OCI-LY3 (cell line): ENCODE measurements at regions not wholly inside any gene's neighbourhood (a gene's known extent, or its start where the extent isn't known, plus 50 kb on each side); places are given as distances from the start of the nearest gene placed in this dataset.

Experiments used
- H2AFZ ChIP-seq: fragments of 200-600, 300-600 bp; shearing (Covaris generic); 2 replicates; pipeline ENCODE4 v1.6.0; 2014; ENCODE audit warnings: antibody characterized with exemption, low read depth, low read length
- H3K27ac ChIP-seq: fragments of 200-600, 300-600 bp; sonication (generic); 2 replicates; pipeline ENCODE4 v1.5.1; 2014; ENCODE audit warnings: mild to moderate bottlenecking, low read length, moderate library complexity, mixed read lengths
- H3K27me3 ChIP-seq: fragments of 200-600, 300-600 bp; sonication (generic); 2 replicates; pipeline ENCODE4 v1.6.1; 2014; ENCODE audit warnings: low read depth, low read length, mixed read lengths
- H3K36me3 ChIP-seq: fragments of 200-600, 300-600 bp; sonication (generic); replicated peaks from 2 replicates; pipeline ENCODE3; 2014; ENCODE audit warnings: low read depth, low read length, mixed read lengths
- H3K4me1 ChIP-seq: fragments of 300-600, 200-600 bp; sonication (generic); 2 replicates; pipeline ENCODE4 v1.6.1; 2014; ENCODE audit warnings: low read length, mixed read lengths
- H3K4me2 ChIP-seq: fragments of 200-600, 300-600 bp; sonication (generic); 2 replicates; pipeline ENCODE4 v1.6.1; 2014; ENCODE audit warnings: low read length, mixed read lengths
- H3K4me3 ChIP-seq: fragments of 300-600, 200-600 bp; sonication (generic); 2 replicates; pipeline ENCODE4 v1.5.1; 2014; ENCODE audit warnings: antibody characterized with exemption, mild to moderate bottlenecking, low read length, moderate library complexity
- H3K79me2 ChIP-seq: fragments of 300-600, 200-600 bp; shearing (Covaris generic); 2 replicates; pipeline ENCODE4 v1.6.1; 2014; ENCODE audit warnings: mild to moderate bottlenecking, low read length, mixed read lengths
- H3K9ac ChIP-seq: fragments of 300-600, 200-600 bp; shearing (Covaris generic); 2 replicates; pipeline ENCODE4 v1.6.0; 2014; ENCODE audit warnings: mild to moderate bottlenecking, low read length, moderate library complexity
- H3K9me3 ChIP-seq: fragments of 200-600, 300-600 bp; shearing (Covaris generic); 2 replicates; pipeline ENCODE4 v1.6.1; 2014; ENCODE audit warnings: low read length, mixed read lengths; ENCODE audit not compliant: insufficient read depth
- H4K20me1 ChIP-seq: fragments of 200-600, 300-600 bp; sonication (generic); 2 replicates; pipeline ENCODE4 v1.6.1; 2016; ENCODE audit warnings: low read length, mixed read lengths; ENCODE audit not compliant: insufficient read depth
- EZH2phosphoT487 ChIP-seq: fragments of 200-600 bp; shearing (Covaris generic); IDR thresholded peaks from 2 replicates; pipeline ENCODE4 v1.6.1; 2018; ENCODE audit warnings: antibody characterized with exemption, mixed run types, low read depth
- TF ChIP-seq, protein P1 (sequence below): fragments of 200-600, 300-600 bp; sonication (generic); IDR thresholded peaks from 2 replicates; pipeline ENCODE4 v1.5.1; 2014; ENCODE audit warnings: antibody characterized with exemption, low read length, low read depth

GRCh38 chr20:41750137-41750536, 132.0 kb upstream of the CHD6 start:
- Histone ChIP-seq H3K79me2 (no peaks in the 10 kb centered on the region), H2AFZ (no peak overlapping the region), H3K4me2 (no peak overlapping the region), H3K36me3 (no peaks in the 10 kb centered on the region), H3K27me3 (peaks cover 24% of the 10 kb centered on the region; the same call in 1 of the 2 replicates), H3K27ac (no peak overlapping the region), H3K9me3 (peaks cover 4% of the 10 kb centered on the region; the same call in 1 of the 2 replicates), H3K9ac (no peak overlapping the region), H3K4me1 (no peaks in the 10 kb centered on the region; the same call in 1 of the 2 replicates), H4K20me1 (no peaks in the 10 kb centered on the region), H3K4me3 (no peak overlapping the region)
- no peak for TF ChIP-seq EZH2phosphoT487
- TF ChIP-seq, protein P1, sequence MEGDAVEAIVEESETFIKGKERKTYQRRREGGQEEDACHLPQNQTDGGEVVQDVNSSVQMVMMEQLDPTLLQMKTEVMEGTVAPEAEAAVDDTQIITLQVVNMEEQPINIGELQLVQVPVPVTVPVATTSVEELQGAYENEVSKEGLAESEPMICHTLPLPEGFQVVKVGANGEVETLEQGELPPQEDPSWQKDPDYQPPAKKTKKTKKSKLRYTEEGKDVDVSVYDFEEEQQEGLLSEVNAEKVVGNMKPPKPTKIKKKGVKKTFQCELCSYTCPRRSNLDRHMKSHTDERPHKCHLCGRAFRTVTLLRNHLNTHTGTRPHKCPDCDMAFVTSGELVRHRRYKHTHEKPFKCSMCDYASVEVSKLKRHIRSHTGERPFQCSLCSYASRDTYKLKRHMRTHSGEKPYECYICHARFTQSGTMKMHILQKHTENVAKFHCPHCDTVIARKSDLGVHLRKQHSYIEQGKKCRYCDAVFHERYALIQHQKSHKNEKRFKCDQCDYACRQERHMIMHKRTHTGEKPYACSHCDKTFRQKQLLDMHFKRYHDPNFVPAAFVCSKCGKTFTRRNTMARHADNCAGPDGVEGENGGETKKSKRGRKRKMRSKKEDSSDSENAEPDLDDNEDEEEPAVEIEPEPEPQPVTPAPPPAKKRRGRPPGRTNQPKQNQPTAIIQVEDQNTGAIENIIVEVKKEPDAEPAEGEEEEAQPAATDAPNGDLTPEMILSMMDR = no peak

DNA sequence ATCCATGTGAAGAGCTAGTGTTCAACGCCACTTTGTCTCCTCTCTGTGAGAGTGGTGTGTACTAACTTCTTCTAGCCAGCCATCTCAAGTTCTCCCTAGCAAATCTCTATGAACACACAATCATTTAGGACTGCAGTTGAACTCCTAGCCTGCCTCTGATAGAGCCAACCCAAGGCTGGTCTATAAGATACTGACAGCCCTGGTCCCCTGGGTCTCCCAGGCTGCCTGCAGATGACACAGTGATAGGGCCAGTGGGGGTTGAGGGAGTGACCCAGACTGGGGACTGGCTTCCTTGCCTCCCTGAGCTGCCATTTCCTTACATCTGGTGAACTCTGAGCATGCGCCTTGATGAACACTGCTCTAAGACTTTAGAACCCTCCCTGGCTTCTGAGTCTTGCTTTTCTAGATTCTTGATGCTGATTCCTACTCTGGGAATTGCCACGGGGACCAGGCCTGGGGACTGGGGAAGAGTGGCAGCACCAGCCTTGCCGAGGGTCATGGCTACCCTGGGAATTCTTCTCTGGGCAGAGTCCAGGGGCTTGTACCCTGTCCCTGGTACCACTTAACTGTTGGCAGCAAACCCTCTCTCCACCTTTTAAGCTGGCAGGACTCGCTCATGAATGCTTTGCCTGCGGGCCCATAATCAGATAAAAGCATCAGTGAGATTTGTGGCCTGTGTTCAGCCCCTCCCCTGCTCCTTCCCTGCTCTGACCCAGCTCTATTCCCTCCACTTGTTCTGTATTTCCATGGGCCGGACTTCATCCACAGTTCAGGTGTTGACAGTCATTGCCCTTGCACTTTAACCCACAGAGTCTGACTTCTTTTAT, 130.8 kb upstream of the CHD6 start:
- Histone ChIP-seq H3K27me3 (peaks cover 22% of the 10 kb centered on the region; the same call in 1 of the 2 replicates), H2AFZ (no peak overlapping the region), H3K4me2 (no peak overlapping the region), H3K9me3 (peaks cover 7% of the 10 kb centered on the region; the same call in 1 of the 2 replicates), H3K9ac (no peak overlapping the region), H3K4me1 (peaks cover 10% of the 10 kb centered on the region), H3K27ac (no peak overlapping the region), H3K36me3 (no peaks in the 10 kb centered on the region), H3K79me2 (no peaks in the 10 kb centered on the region), H3K4me3 (no peak overlapping the region), H4K20me1 (no peaks in the 10 kb centered on the region)
- TF ChIP-seq EZH2phosphoT487 = no peak

DNA sequence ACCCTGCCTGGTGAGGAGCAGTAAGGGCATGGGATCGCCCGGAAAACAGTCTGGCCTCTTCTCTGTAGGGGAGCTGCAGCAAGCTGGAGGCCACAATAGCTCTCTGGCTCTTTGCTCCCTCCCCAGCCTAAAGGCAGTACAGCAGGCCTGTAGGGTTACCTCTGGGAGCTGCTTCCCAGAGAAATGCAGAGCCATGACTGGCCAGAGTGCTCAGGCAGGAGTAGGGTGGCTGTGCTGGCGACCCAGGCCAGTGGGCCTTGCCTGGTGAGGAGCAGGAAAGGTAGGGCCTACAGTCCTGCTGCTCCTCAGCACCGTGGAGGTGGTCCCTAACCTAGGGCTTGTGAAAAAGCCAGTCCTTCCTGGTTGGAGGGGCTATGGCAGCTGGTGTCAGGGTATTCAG, 129.9 kb upstream of the CHD6 start:
- Histone ChIP-seq H3K9ac (no peak overlapping the region), H3K4me2 (no peak overlapping the region), H3K4me3 (no peak overlapping the region), H3K27ac (no peak overlapping the region), H2AFZ (no peak overlapping the region), H3K4me1 (peaks cover 20% of the 10 kb centered on the region), H3K9me3 (peaks cover 11% of the 10 kb centered on the region; the same call in 1 of the 2 replicates), H4K20me1 (no peaks in the 10 kb centered on the region), H3K27me3 (peaks cover 16% of the 10 kb centered on the region; the same call in 1 of the 2 replicates), H3K36me3 (no peaks in the 10 kb centered on the region), H3K79me2 (no peaks in the 10 kb centered on the region)
- TF ChIP-seq, protein P1 = no peak
- no peak for TF ChIP-seq EZH2phosphoT487

GRCh38 chr20:41747226-41747625, 129.0 kb upstream of the CHD6 start:
- no peak overlapping the region for H3K4me2 ChIP-seq
- H3K9ac ChIP-seq = no peak overlapping the region
- no peak overlapping the region for H3K4me3 ChIP-seq
- peaks cover 28% of the 10 kb centered on the region for H3K4me1 ChIP-seq
- peaks cover 12% of the 10 kb centered on the region; the same call in 1 of the 2 replicates for H3K27me3 ChIP-seq
- H3K9me3 ChIP-seq = peaks cover 12% of the 10 kb centered on the region; the same call in 1 of the 2 replicates
- H3K27ac ChIP-seq = no peak overlapping the region
- no peaks in the 10 kb centered on the region for H3K79me2 ChIP-seq
- H3K36me3 ChIP-seq = no peaks in the 10 kb centered on the region
- no peak overlapping the region for H2AFZ ChIP-seq
- no peak for TF ChIP-seq EZH2phosphoT487
- TF ChIP-seq, protein P1 = no peak
- H4K20me1 ChIP-seq = no peaks in the 10 kb centered on the region
